VCaP (cell line): ENCODE measurements at regions not wholly inside any gene's neighbourhood (a gene's known extent, or its start where the extent isn't known, plus 50 kb on each side); places are given as distances from the start of the nearest gene placed in this dataset.
A peak's percentile ranks its signal among the peaks of the same experiment; 100 is the strongest.
"Not testable (repeated sequence)": the region's sequence is repeated elsewhere in the genome, so short reads cannot be mapped to it uniquely, and the experiment has no call there.

Source experiments
- H3K27ac ChIP-seq: fragments of 450-650 bp; 2 replicates; pipeline ENCODE4 v1.5.1; 2017
- TF ChIP-seq, protein P1 (sequence below): fragments of 450-650 bp; conservative IDR thresholded peaks from 2 replicates; pipeline ENCODE4 v1.5.1; 2017; ENCODE audit warnings: mild to moderate bottlenecking, moderate library complexity

DNA sequence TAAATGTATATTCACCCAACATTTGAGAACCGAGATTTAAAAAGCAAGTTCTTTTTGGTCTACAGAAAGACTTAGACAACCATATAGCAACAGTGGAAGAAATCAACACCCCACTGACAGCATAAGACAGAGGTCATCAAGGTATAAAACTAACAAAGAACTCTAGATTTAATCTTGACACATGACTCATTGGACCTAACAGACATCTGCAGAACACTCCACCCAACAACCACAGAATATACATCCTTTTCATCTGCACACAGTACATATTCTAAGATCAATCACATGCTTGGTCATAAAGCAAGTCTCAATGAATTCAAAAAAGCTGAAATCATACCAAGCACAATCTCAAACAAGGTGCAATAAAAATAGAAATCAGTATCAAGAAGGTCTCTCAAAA lies 65.8 kb downstream of the SPIN4 start:
- H3K27ac ChIP-seq, result no peak overlapping the region
- TF ChIP-seq, protein P1, sequence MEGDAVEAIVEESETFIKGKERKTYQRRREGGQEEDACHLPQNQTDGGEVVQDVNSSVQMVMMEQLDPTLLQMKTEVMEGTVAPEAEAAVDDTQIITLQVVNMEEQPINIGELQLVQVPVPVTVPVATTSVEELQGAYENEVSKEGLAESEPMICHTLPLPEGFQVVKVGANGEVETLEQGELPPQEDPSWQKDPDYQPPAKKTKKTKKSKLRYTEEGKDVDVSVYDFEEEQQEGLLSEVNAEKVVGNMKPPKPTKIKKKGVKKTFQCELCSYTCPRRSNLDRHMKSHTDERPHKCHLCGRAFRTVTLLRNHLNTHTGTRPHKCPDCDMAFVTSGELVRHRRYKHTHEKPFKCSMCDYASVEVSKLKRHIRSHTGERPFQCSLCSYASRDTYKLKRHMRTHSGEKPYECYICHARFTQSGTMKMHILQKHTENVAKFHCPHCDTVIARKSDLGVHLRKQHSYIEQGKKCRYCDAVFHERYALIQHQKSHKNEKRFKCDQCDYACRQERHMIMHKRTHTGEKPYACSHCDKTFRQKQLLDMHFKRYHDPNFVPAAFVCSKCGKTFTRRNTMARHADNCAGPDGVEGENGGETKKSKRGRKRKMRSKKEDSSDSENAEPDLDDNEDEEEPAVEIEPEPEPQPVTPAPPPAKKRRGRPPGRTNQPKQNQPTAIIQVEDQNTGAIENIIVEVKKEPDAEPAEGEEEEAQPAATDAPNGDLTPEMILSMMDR, result no peak

DNA sequence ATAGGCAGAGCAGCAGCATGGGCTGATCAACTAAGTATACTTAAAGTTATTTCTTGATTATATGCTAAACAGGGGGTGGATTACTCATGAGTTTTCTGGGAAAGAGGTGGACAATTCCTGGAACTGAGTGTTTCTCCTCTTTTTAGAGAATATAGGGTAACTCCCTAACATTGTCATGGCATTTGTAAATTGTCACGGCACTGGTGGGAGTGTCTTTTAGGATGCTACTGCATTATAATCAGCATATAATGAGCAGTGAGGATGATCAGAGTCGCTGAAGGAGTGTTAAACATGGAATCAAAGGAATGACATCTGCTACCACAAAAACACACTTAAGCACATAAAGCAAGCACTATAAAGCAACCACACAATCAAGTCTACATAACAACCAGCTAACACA lies 66.5 kb downstream of the SPIN4 start:
- H3K27ac ChIP-seq, result peak overlapping the region; percentile 94
- TF ChIP-seq, protein P1, result no peak

- peak overlapping the region; percentile 94 for H3K27ac ChIP-seq
- TF ChIP-seq, protein P1, result no peak
Measured at GRCh38 chrX:63283348-63283747, 67.8 kb downstream of the SPIN4 start.

- H3K27ac ChIP-seq, result peak overlapping the region; percentile 94
- TF ChIP-seq, protein P1, result no peak
Measured at GRCh38 chrX:63282828-63283227, 68.3 kb downstream of the SPIN4 start.

- TF ChIP-seq, protein P1, result no peak
- H3K27ac ChIP-seq, result peak overlapping the region; percentile 94
Measured at GRCh38 chrX:63282077-63282476, 69.1 kb downstream of the SPIN4 start.

DNA sequence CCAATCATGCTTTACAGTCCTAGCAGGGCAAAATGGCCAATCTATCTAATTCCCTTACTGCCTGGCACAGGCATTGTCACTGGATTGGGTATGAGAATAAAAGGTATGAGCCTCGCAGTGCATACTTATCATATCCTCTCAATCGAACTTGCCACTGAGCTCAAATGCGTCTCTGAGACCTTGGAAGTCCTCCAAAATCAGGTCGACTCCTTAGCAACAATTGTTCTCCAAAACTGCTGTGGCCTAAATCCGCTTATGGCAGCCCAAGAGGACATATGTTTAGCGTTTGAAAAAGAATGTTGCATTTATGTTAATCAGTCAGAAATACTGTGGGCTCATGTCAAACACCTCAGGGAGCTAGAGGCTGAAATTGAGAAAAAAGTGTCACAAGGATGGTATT lies 69.7 kb downstream of the SPIN4 start:
- peak overlapping the region; percentile 94 for H3K27ac ChIP-seq
- TF ChIP-seq, protein P1, result no peak

- H3K27ac ChIP-seq, result not testable (repeated sequence)
Measured at GRCh38 chrX:63277394-63277793, 73.7 kb downstream of the SPIN4 start.

DNA sequence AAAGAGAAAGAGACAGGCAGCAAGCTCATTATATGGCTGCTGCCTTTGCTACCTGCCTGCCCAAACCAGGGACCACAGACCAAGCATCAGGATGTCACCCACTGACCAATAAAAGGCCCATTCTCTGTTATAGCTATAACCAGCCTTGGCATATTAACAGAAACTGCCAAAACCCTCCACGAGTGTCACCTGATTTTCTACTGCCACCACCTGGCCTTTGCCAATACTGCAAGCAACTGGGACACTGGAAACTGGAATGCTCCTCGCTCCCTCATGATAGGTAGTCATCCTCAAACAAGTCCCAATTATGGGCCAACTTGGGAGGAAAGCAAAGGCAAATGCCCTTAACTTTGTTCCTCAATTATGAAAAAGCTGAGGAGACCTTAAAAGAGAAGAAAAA lies 76.0 kb downstream of the SPIN4 start:
- no peak overlapping the region for H3K27ac ChIP-seq
- TF ChIP-seq, protein P1, result peak; percentile 78
